ENCODE measurements at regions not wholly inside any gene's neighbourhood (a gene's known extent, or its start where the extent isn't known, plus 50 kb on each side); places are given as distances from the start of the nearest gene placed in this dataset.

DNA sequence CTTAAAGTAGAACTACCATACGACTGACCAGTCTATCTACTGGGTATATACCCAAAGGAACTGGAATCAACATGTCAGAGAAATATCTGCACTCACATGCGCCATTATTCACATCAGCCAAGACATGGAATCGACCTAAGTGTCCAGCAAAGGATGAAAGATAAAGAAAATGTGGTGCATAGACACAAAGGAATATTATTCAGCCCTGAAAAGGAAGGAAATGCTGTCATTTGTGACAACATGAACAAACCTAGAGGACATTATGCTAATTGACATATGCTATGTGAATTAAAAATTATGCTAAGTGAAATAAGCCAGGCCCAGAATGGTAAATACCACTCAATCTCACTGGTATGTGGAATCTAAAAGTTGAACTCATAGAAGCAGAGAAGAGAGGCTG lies 123.7 kb downstream of the KLF6 start:
- TF ChIP-seq POLR2A (IDR thresholded peaks at IDR 0.05) (no peak), CTCF (IDR thresholded peaks at IDR 0.05) (no peak)

All from suprapubic skin (tissue), 3 donors.